ENCODE measurements at regions not wholly inside any gene's neighbourhood (a gene's known extent, or its start where the extent isn't known, plus 50 kb on each side); places are given as distances from the start of the nearest gene placed in this dataset.

DNA sequence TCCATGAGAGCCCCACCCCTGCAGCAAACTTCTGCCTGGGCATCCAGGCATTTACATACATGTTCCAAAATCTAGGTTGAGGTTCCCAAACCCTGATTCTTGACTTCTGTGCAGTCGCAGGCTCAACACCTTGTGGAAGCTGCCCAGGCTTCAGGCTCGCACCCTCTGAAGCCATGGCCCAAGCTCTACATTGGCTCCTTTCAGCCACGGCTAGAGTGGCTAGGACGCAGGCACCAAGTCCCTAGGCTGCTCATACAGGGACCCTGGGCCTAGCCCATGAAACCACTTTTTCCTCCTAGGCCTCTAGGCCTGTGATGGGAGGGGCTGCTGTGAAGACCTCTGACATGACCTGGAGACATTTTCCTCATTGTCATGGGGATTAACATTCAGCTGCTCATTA, 172.8 kb upstream of the SATB1 start:
- Histone ChIP-seq H3K9me3 (ENCODE audit: control insufficient read depth, insufficient read depth, low read length) (peaks cover 7% of the 10 kb centered on the region; the same call in 1 of the 2 replicates), H3K4me3 (ENCODE audit: insufficient read depth, low read depth, low read length) (no peak overlapping the region), H3K9ac (ENCODE audit: low read depth, low read length) (no peak overlapping the region), H3K4ac (ENCODE audit: low read depth, low read length) (no peak overlapping the region), H3K79me1 (ENCODE audit: low read depth in 1 of 2, low read length in 2 of 2) (no peaks in the 10 kb centered on the region), H3K27ac (ENCODE audit: insufficient read depth, low read length) (no peak overlapping the region), H4K5ac (ENCODE audit: low read depth, low read length) (no peak overlapping the region), H2AK5ac (ENCODE audit: low read depth, low read length) (no peak overlapping the region), H3K4me1 (ENCODE audit: control insufficient read depth, insufficient read depth, low read length) (no peaks in the 10 kb centered on the region), H3K27me3 (ENCODE audit: control insufficient read depth, insufficient read depth, low read length) (no peaks in the 10 kb centered on the region), H2BK15ac (ENCODE audit: low read depth, low read length) (no peak overlapping the region), H3K18ac (ENCODE audit: low read depth, low read length) (no peak overlapping the region), H4K8ac (ENCODE audit: low read depth in 2 of 2, low read length in 2 of 2) (no peak overlapping the region), H2AK9ac (replicated peaks; ENCODE audit: low read depth, low read length, poor library complexity) (no peak overlapping the region), H3K9me1 (ENCODE audit: insufficient read depth, low read length) (no peaks in the 10 kb centered on the region), H3K14ac (replicated peaks; ENCODE audit: low read depth, low read length) (no peak overlapping the region), H4K91ac (ENCODE audit: insufficient read depth, low read depth, low read length) (no peak overlapping the region), H2BK5ac (ENCODE audit: low read depth, low read length, poor library complexity, severe bottlenecking) (no peak overlapping the region), H3K36me3 (ENCODE audit: control insufficient read depth, insufficient read depth, low read length) (no peaks in the 10 kb centered on the region), H2BK20ac (ENCODE audit: low read depth, low read length) (no peak overlapping the region), H2AFZ (replicated peaks; ENCODE audit: low read length, poor library complexity) (no peak overlapping the region), H2BK120ac (ENCODE audit: low read depth, low read length) (no peak overlapping the region), H3K56ac (ENCODE audit: extremely low read depth, insufficient read depth, low read length) (no peak overlapping the region), H3K23ac (ENCODE audit: low read depth, low read length) (no peak overlapping the region), H4K20me1 (ENCODE audit: insufficient read depth, low read length) (no peaks in the 10 kb centered on the region), H3K4me2 (ENCODE audit: low read depth, low read length) (no peak overlapping the region)
- ATAC-seq (ENCODE audit: low read depth): no peak
- DNase-seq: no peak
- no CpG with 5 or more reads among the region's 4 CpGs for WGBS, 2 experiments (ENCODE audit: extremely low coverage in 2 of 2, insufficient read length in 1 of 2)
- ChIA-PET POLR2A (ENCODE audit: unreplicated experiment) (no interaction called here), CTCF (no interaction called here)
- TF ChIP-seq RFX5 (IDR thresholded peaks at IDR 0.05; ENCODE audit: low read depth, low read length): no peak
- TF ChIP-seq MAFK (IDR thresholded peaks at IDR 0.05; ENCODE audit: low read depth, low read length): no peak
- no peak for TF ChIP-seq SMC3 (IDR thresholded peaks at IDR 0.05; ENCODE audit: low read depth, low read length)
- TF ChIP-seq MAZ (IDR thresholded peaks at IDR 0.05; ENCODE audit: borderline replicate concordance, low read depth, low read length): no peak
- TF ChIP-seq BHLHE40 (IDR thresholded peaks at IDR 0.05; ENCODE audit: low read depth, low read length): no peak
- no TSS peak for BruUV-seq (replicated peaks)
- dilution Hi-C loops (cut with HindIII; ENCODE audit: low sequenced_read_pairs, unreplicated experiment): no loop called here
- intact Hi-C loops (cut with micrococcal nuclease): no loop called here
- in situ Hi-C loops (cut with MboI; ENCODE audit: low sequenced_read_pairs): no loop called here
